ENCODE measurements at regions not wholly inside any gene's neighbourhood (a gene's known extent, or its start where the extent isn't known, plus 50 kb on each side); places are given as distances from the start of the nearest gene placed in this dataset.

DNA sequence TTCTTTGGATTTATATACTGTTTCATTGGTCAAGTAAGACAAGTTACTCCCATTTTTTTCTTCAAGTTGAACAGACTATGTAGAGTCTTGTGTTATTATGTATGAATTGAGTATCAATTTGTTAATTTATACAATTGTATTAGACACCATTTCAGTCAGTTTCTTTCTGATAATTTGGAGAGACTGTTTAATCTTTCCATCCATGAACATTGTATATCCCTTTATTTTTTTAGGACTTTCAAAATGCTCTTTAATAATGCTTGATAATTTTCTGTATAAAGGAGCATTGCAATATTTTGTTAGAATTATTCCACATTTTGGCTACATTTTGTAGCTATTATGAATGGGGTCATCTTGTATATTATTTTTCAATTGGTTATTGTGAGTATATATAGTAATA is 69.1 kb upstream of the PJA2 start:
- TF ChIP-seq, protein P1, sequence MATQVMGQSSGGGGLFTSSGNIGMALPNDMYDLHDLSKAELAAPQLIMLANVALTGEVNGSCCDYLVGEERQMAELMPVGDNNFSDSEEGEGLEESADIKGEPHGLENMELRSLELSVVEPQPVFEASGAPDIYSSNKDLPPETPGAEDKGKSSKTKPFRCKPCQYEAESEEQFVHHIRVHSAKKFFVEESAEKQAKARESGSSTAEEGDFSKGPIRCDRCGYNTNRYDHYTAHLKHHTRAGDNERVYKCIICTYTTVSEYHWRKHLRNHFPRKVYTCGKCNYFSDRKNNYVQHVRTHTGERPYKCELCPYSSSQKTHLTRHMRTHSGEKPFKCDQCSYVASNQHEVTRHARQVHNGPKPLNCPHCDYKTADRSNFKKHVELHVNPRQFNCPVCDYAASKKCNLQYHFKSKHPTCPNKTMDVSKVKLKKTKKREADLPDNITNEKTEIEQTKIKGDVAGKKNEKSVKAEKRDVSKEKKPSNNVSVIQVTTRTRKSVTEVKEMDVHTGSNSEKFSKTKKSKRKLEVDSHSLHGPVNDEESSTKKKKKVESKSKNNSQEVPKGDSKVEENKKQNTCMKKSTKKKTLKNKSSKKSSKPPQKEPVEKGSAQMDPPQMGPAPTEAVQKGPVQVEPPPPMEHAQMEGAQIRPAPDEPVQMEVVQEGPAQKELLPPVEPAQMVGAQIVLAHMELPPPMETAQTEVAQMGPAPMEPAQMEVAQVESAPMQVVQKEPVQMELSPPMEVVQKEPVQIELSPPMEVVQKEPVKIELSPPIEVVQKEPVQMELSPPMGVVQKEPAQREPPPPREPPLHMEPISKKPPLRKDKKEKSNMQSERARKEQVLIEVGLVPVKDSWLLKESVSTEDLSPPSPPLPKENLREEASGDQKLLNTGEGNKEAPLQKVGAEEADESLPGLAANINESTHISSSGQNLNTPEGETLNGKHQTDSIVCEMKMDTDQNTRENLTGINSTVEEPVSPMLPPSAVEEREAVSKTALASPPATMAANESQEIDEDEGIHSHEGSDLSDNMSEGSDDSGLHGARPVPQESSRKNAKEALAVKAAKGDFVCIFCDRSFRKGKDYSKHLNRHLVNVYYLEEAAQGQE (IDR thresholded peaks at IDR 0.05; ENCODE audit: insufficient read depth in 1 of 2, low read depth in 2 of 2, low read length in 2 of 2), result no peak
- TF ChIP-seq FOXP2 (optimal IDR thresholded peaks at IDR 0.05; ENCODE audit: borderline replicate concordance, extremely low read depth, extremely low read length, insufficient read depth), result no peak
- no peak for TF ChIP-seq SIN3A (IDR thresholded peaks at IDR 0.05; ENCODE audit: borderline replicate concordance, insufficient read depth, low read length)
- TF ChIP-seq POLR2AphosphoS5 (IDR thresholded peaks at IDR 0.05; ENCODE audit: low read depth, low read length), result no peak
- no peak for TF ChIP-seq TAF1 (IDR thresholded peaks at IDR 0.05; ENCODE audit: borderline replicate concordance, insufficient read depth, low read length)

GRCh38 chr5:109476292-109476691 is 66.5 kb upstream of the PJA2 start:
- no peak for TF ChIP-seq FOXP2 (optimal IDR thresholded peaks at IDR 0.05; ENCODE audit: borderline replicate concordance, extremely low read depth, extremely low read length, insufficient read depth)
- TF ChIP-seq, protein P1 (IDR thresholded peaks at IDR 0.05; ENCODE audit: insufficient read depth in 1 of 2, low read depth in 2 of 2, low read length in 2 of 2), result no peak
- no peak for TF ChIP-seq TAF1 (IDR thresholded peaks at IDR 0.05; ENCODE audit: borderline replicate concordance, insufficient read depth, low read length)
- TF ChIP-seq POLR2AphosphoS5 (IDR thresholded peaks at IDR 0.05; ENCODE audit: low read depth, low read length), result no peak
- no peak for TF ChIP-seq SIN3A (IDR thresholded peaks at IDR 0.05; ENCODE audit: borderline replicate concordance, insufficient read depth, low read length)

DNA sequence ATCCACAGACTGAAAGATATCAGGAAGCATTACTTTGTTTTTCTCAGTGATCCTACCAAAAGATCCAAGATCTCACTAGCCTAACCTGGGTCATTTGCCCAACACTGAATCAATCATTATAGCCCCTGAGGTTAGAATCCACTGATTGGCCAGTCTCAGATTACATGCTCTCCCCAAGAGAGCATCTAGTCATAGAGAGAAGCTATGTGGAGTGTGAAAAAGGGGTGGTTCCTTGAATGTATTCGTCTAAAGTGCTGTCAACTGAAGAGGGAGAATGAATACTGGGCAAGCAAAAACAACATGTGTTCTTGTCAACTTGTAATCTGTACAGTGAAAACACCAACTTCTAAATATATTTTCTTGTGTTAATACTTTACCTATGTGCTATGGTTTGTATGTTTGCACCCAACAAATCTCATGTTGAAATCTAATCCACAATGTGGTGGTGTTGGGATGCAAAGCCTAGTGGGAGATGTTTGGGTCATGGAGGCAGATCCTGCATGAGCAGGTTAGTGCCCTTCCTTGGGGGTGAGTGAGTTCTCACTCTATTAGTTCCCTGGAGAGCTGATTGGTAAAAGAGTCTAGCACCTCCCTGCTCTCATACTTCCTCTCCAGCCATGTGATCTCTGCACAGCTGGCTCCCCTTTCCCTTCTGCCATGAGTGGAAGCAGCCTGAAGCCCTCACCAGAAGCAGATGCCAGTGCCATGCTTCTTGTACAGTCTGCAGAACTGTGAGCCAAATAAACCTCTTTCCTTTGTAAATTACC is 60.3 kb upstream of the PJA2 start:
- TF ChIP-seq TAF1 (IDR thresholded peaks at IDR 0.05; ENCODE audit: borderline replicate concordance, insufficient read depth, low read length) (no peak), FOXP2 (optimal IDR thresholded peaks at IDR 0.05; ENCODE audit: borderline replicate concordance, extremely low read depth, extremely low read length, insufficient read depth) (no peak), SIN3A (IDR thresholded peaks at IDR 0.05; ENCODE audit: borderline replicate concordance, insufficient read depth, low read length) (no peak), POLR2AphosphoS5 (IDR thresholded peaks at IDR 0.05; ENCODE audit: low read depth, low read length) (no peak)
- TF ChIP-seq, protein P1 (IDR thresholded peaks at IDR 0.05; ENCODE audit: insufficient read depth in 1 of 2, low read depth in 2 of 2, low read length in 2 of 2), result no peak

DNA sequence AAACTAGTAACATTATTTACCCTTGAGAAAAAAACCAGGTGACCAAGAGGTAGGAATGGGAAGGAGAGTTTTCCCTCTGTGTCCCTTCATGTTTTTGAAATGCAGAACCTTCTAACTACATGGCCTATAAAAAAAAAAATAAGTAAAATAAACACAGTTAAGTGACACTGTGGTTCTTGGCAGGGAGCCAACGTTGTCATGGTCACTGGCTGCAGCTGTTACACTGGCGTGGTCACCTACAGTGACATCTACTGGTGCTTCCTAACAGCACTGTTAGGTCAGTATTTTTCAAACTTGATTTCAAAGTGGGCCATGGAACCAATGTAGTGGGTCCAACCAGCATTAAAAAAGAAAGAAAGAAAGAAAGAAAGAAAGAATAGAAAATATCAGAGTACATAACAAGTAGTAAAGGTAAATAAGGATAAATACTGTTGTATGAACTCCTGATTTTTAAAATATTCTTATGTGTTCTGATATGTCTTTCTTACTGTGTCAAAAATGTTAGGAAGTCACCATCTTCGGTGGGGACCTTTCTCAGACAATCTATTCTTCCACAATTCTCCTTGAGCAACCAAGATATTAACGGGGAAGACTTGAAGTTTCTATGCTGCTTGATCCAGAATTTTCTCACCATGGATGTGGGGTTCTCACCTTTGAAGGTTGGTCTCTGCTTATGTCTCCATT is 59.1 kb upstream of the PJA2 start:
- TF ChIP-seq TAF1 (IDR thresholded peaks at IDR 0.05; ENCODE audit: borderline replicate concordance, insufficient read depth, low read length) (no peak), POLR2AphosphoS5 (IDR thresholded peaks at IDR 0.05; ENCODE audit: low read depth, low read length) (no peak), FOXP2 (optimal IDR thresholded peaks at IDR 0.05; ENCODE audit: borderline replicate concordance, extremely low read depth, extremely low read length, insufficient read depth) (peak; percentile 64), SIN3A (IDR thresholded peaks at IDR 0.05; ENCODE audit: borderline replicate concordance, insufficient read depth, low read length) (peak; percentile 77; the same call in 1 of the 2 replicates)
- TF ChIP-seq, protein P1 (IDR thresholded peaks at IDR 0.05; ENCODE audit: insufficient read depth in 1 of 2, low read depth in 2 of 2, low read length in 2 of 2), result 0 out of 4 replicates have a peak, but pooled peaks of 1 of the 2 experiments have one; percentile 19

All from PFSK-1 (cell line).